ENCODE measurements at regions not wholly inside any gene's neighbourhood (a gene's known extent, or its start where the extent isn't known, plus 50 kb on each side); places are given as distances from the start of the nearest gene placed in this dataset.
"Not testable (repeated sequence)": the region's sequence is repeated elsewhere in the genome, so short reads cannot be mapped to it uniquely, and the experiment has no call there.

- ATAC-seq = no peak
- DNase-seq = no peak
- intact Hi-C loops (cut with DNase I) = no loop called here
- Histone ChIP-seq H3K36me3 (no peaks in the 10 kb centered on the region), H3K4me1 (no peaks in the 10 kb centered on the region), H3K9me3 (no peaks in the 10 kb centered on the region), H3K27ac (no peak overlapping the region), H3K27me3 (ENCODE audit: low read depth) (no peaks in the 10 kb centered on the region), H3K4me3 (no peak overlapping the region)
- TF ChIP-seq, protein P1, sequence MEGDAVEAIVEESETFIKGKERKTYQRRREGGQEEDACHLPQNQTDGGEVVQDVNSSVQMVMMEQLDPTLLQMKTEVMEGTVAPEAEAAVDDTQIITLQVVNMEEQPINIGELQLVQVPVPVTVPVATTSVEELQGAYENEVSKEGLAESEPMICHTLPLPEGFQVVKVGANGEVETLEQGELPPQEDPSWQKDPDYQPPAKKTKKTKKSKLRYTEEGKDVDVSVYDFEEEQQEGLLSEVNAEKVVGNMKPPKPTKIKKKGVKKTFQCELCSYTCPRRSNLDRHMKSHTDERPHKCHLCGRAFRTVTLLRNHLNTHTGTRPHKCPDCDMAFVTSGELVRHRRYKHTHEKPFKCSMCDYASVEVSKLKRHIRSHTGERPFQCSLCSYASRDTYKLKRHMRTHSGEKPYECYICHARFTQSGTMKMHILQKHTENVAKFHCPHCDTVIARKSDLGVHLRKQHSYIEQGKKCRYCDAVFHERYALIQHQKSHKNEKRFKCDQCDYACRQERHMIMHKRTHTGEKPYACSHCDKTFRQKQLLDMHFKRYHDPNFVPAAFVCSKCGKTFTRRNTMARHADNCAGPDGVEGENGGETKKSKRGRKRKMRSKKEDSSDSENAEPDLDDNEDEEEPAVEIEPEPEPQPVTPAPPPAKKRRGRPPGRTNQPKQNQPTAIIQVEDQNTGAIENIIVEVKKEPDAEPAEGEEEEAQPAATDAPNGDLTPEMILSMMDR (IDR thresholded peaks at IDR 0.05) = no peak
Measured at GRCh38 chr11:71323876-71324526, 71.6 kb upstream of the SHANK2 start.

DNA sequence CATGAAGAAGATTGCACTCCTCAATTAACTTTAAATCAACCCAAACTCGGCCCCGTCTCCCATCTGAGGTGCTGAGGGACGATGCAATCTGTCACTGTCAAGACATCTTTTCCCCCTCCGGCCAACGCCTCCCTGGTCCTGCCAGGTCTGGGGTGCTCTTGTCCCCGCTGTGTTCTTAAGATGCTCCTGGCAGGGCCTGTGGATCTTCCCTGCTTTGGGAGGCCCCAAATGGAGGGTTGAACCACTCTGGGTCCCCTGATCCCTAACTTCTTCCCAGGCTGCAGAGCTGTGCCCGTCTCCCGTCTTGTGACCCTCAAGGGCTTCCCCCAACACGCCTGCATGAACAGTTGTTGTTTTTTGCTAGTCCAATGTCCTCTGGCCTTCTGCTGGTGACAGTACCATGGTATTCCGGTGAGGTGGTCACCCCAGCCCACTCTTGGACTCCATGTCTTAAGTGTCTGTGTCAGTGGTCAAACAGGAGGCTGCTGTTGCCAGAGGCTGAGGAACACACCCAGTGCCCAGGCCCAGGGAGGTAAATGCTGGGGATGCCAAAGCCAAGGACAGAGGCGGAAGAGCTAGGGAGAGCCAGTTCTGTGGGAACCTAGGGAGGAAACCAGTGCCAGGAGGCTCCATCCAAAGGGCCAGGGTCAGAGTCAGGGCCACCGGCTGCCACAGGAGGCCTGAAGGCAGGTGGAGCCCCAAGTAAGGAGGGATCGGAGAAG, 70.6 kb upstream of the SHANK2 start:
- no peak for ATAC-seq
- no peak for DNase-seq
- H3K27ac ChIP-seq = no peak overlapping the region

DNA sequence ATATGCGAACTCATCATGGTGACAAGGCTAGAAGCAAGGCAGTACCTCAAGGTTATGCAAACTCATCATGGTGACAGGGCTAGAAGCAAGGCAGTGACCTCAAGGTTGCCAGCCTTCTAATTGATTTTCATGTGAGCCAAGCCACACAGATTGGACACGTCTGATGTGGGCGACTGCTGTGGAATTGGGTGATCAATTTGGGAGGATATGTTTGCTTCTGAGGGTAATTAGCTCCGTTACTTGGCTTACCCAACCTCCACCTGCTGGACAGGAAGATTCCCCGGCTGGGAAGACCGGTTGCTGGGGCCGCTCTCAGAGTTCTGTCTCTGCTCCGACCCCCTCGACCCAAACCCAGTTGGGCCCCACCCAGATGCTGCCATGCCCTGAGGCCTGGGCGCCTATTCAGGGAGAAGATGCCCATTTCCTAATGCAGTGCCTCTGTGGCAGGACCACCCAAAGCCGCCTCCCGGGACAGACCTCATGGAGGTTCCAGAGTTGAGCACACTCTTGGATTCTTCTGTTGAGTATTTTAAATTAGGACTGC, 69.9 kb upstream of the SHANK2 start:
- Histone ChIP-seq H3K4me3 (no peak overlapping the region), H3K27ac (no peak overlapping the region), H3K9me3 (peaks cover 4% of the 10 kb centered on the region), H3K27me3 (ENCODE audit: low read depth) (no peaks in the 10 kb centered on the region), H3K36me3 (no peaks in the 10 kb centered on the region), H3K4me1 (no peaks in the 10 kb centered on the region)
- TF ChIP-seq, protein P1 (IDR thresholded peaks at IDR 0.05) = no peak
- intact Hi-C loops (cut with DNase I) = no loop called here
- ATAC-seq (no peak), DNase-seq (no peak)

More for the DNA sequence above, 70.6 kb upstream of the SHANK2 start:
- no peaks in the 10 kb centered on the region for H3K9me3 ChIP-seq
- H3K36me3 ChIP-seq = no peaks in the 10 kb centered on the region
- TF ChIP-seq, protein P1 (IDR thresholded peaks at IDR 0.05) = no peak
- no peaks in the 10 kb centered on the region for H3K4me1 ChIP-seq
- no peaks in the 10 kb centered on the region for H3K27me3 ChIP-seq (ENCODE audit: low read depth)
- H3K4me3 ChIP-seq = no peak overlapping the region
- intact Hi-C loops (cut with DNase I) = no loop called here

- no peak overlapping the region for H3K4me3 ChIP-seq
- no peak overlapping the region for H3K27ac ChIP-seq
- DNase-seq (no peak), ATAC-seq (no peak)
- peaks cover 10% of the 10 kb centered on the region for H3K9me3 ChIP-seq
- TF ChIP-seq, protein P1 (IDR thresholded peaks at IDR 0.05) = no peak
- no peaks in the 10 kb centered on the region for H3K27me3 ChIP-seq (ENCODE audit: low read depth)
- H3K4me1 ChIP-seq = no peaks in the 10 kb centered on the region
- H3K36me3 ChIP-seq = no peaks in the 10 kb centered on the region
- intact Hi-C loops (cut with DNase I) = no loop called here
Measured at GRCh38 chr11:71321433-71322191, 69.2 kb upstream of the SHANK2 start.

DNA sequence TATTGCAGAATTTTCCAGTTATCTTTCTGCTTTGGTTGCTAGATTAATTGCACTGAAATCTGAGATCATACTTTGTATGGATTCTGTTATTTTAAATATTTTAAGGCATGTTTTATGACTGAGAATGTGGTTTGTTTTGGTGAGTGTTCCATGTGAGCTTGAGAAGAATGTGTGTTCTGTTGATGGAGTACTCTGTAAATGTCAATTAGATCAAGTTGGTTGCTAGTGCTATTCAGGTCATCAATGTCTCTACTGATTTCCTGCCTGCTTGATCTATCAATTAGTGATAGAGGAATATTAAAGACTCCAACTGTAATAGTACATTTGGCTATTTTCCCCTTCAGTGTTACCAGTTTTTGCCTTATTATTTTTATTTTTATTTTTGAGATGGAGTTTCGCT, 64.3 kb upstream of the SHANK2 start:
- Histone ChIP-seq H3K4me1 (no peaks in the 10 kb centered on the region), H3K27me3 (ENCODE audit: low read depth) (no peaks in the 10 kb centered on the region), H3K27ac (no peak overlapping the region), H3K36me3 (no peaks in the 10 kb centered on the region), H3K9me3 (peaks cover 14% of the 10 kb centered on the region), H3K4me3 (no peak overlapping the region)
- intact Hi-C loops (cut with DNase I) = no loop called here
- DNase-seq = no peak
- TF ChIP-seq, protein P1 (IDR thresholded peaks at IDR 0.05) = no peak
- no peak for ATAC-seq

DNA sequence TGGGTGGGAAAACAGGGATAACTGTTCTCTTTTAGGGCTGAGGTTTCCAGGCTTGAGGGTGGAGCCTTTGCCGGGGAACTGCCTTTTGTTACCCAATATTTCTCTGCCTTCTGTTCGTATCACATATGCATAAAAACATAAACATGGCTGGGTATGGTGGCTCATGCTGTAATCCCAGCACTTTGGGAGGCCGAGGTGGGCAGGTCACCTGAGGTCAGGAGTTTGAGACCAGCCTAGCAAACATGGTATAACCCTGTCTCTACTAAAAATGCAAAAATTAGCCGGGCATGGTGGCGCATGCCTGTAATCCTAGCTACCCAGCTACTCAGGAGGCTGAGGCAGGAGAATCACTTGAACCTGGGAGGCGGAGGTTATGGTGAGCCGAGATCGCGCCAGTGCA, 60.2 kb upstream of the SHANK2 start:
- H3K4me3 ChIP-seq; H3K4me1 ChIP-seq; intact Hi-C loops (cut with DNase I); DNase-seq; H3K36me3 ChIP-seq; ATAC-seq; H3K27me3 ChIP-seq (ENCODE audit: low read depth); H3K27ac ChIP-seq: not testable (repeated sequence)
- H3K9me3 ChIP-seq = peaks cover 14% of the 10 kb centered on the region
